ENCODE measurements at regions not wholly inside any gene's neighbourhood (a gene's known extent, or its start where the extent isn't known, plus 50 kb on each side); places are given as distances from the start of the nearest gene placed in this dataset.

DNA sequence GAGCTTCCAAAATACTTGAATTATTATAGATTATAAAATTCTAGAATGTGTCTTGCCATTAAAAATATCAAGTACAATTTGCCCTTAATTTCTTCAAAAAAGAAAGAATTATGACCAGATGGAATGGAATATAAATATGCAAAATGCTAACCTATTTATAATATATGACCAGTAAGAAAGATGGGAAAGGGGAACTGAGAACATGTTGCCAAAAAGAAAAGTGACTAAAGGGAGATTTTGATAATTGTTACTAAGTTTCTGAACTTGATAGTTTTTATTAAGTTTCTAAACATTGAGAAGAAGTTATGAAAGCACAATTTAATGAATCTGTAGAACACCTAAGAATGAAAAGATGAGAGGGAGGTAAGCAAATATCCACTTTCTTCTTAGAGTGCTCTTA is 188.4 kb upstream of the NR4A3 start:
- no peaks in the 10 kb centered on the region for H3K27me3 ChIP-seq (ENCODE audit: control insufficient read depth, insufficient read depth, low read length)
- H3K79me2 ChIP-seq = no peaks in the 10 kb centered on the region
- H3K9me3 ChIP-seq (ENCODE audit: control insufficient read depth, low read length) = no peaks in the 10 kb centered on the region
- H3K4me1 ChIP-seq = no peaks in the 10 kb centered on the region
- H3K36me3 ChIP-seq (ENCODE audit: control insufficient read depth, insufficient read depth, low read length) = no peaks in the 10 kb centered on the region
- no peak overlapping the region for H3K9ac ChIP-seq
- H2AFZ ChIP-seq = no peak overlapping the region
- no peak overlapping the region for H3K4me2 ChIP-seq (ENCODE audit: low read length)
- H3K27ac ChIP-seq = no peak overlapping the region
- TF ChIP-seq, protein P1, sequence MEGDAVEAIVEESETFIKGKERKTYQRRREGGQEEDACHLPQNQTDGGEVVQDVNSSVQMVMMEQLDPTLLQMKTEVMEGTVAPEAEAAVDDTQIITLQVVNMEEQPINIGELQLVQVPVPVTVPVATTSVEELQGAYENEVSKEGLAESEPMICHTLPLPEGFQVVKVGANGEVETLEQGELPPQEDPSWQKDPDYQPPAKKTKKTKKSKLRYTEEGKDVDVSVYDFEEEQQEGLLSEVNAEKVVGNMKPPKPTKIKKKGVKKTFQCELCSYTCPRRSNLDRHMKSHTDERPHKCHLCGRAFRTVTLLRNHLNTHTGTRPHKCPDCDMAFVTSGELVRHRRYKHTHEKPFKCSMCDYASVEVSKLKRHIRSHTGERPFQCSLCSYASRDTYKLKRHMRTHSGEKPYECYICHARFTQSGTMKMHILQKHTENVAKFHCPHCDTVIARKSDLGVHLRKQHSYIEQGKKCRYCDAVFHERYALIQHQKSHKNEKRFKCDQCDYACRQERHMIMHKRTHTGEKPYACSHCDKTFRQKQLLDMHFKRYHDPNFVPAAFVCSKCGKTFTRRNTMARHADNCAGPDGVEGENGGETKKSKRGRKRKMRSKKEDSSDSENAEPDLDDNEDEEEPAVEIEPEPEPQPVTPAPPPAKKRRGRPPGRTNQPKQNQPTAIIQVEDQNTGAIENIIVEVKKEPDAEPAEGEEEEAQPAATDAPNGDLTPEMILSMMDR (IDR thresholded peaks at IDR 0.05) = no peak
- no peak overlapping the region for H3K4me3 ChIP-seq (ENCODE audit: low read depth, low read length)

DNA sequence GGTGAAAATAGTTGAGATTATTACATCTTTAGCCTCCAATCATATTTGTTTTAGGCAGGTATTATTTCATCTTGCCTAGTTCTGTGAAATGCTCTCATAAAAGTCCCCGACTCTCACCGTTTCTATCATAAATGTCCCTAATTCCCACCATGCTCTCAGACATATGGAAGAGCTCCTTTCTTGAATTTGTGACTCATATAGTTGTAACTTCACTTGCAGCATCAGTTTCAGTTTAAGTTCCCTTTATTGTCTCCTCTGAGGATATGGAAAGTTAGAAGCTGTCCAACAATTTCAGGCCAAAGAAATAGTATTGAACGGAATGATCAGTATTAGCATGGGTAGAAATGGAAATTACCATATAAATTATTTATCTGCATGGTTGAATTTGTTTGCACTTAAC is 187.5 kb upstream of the NR4A3 start:
- no peak overlapping the region for H3K4me2 ChIP-seq (ENCODE audit: low read length)
- H3K4me1 ChIP-seq = no peaks in the 10 kb centered on the region
- TF ChIP-seq, protein P1 (IDR thresholded peaks at IDR 0.05) = no peak
- no peak overlapping the region for H3K9ac ChIP-seq
- no peaks in the 10 kb centered on the region for H3K79me2 ChIP-seq
- no peak overlapping the region for H3K4me3 ChIP-seq (ENCODE audit: low read depth, low read length)
- no peaks in the 10 kb centered on the region for H3K9me3 ChIP-seq (ENCODE audit: control insufficient read depth, low read length)
- H2AFZ ChIP-seq = no peak overlapping the region
- no peak overlapping the region for H3K27ac ChIP-seq
- H3K27me3 ChIP-seq (ENCODE audit: control insufficient read depth, insufficient read depth, low read length) = no peaks in the 10 kb centered on the region
- no peaks in the 10 kb centered on the region for H3K36me3 ChIP-seq (ENCODE audit: control insufficient read depth, insufficient read depth, low read length)

DNA sequence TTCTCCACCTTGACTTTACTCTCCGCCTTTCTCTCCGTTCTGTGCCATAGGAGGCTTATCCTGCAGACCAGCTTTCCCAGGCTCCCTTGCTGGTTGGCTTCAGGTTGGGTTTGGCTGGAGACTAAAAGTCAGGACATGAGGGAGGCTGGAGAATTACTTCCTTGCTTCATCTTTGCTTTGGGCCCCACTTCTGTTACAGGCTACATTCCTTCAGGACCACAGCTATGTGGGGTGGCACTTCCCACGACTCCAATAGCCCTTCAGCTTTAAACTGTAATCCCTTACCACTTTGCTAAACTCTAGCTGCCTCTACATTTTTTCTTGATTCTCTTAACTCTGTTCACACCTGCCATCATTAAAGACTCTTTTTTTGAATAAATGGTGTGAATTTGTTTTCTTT is 186.7 kb upstream of the NR4A3 start:
- Histone ChIP-seq H3K4me2 (ENCODE audit: low read length) (no peak overlapping the region), H3K27me3 (ENCODE audit: control insufficient read depth, insufficient read depth, low read length) (no peaks in the 10 kb centered on the region), H3K4me1 (no peaks in the 10 kb centered on the region), H3K27ac (no peak overlapping the region), H3K4me3 (ENCODE audit: low read depth, low read length) (no peak overlapping the region), H3K36me3 (ENCODE audit: control insufficient read depth, insufficient read depth, low read length) (no peaks in the 10 kb centered on the region), H3K9ac (no peak overlapping the region), H2AFZ (no peak overlapping the region), H3K79me2 (no peaks in the 10 kb centered on the region), H3K9me3 (ENCODE audit: control insufficient read depth, low read length) (no peaks in the 10 kb centered on the region)
- TF ChIP-seq, protein P1 (IDR thresholded peaks at IDR 0.05) = no peak

DNA sequence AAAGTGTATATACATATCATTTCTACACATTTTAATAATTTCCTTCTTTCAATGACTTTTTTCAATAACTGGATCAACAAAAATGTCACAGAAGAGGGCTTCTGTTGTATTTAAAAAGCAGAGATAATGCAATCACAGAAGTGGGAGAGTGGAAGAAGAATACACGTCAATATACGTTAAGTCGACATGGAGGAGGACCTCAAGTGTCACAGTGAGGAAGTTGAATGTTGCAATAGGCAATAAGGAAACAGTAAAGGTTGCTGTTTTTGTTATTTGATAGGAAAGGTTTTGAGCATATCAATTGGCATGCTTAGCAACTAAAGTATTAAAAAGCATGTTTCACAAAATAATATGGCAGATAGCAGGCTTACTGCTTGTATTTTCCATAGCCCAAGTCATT is 184.0 kb upstream of the NR4A3 start:
- Histone ChIP-seq H2AFZ (no peak overlapping the region), H3K27ac (no peak overlapping the region), H3K36me3 (ENCODE audit: control insufficient read depth, insufficient read depth, low read length) (no peaks in the 10 kb centered on the region), H3K27me3 (ENCODE audit: control insufficient read depth, insufficient read depth, low read length) (no peaks in the 10 kb centered on the region), H3K4me3 (ENCODE audit: low read depth, low read length) (no peak overlapping the region), H3K9ac (no peak overlapping the region), H3K4me2 (ENCODE audit: low read length) (no peak overlapping the region), H3K4me1 (no peaks in the 10 kb centered on the region), H3K9me3 (ENCODE audit: control insufficient read depth, low read length) (no peaks in the 10 kb centered on the region), H3K79me2 (no peaks in the 10 kb centered on the region)
- TF ChIP-seq, protein P1 (IDR thresholded peaks at IDR 0.05) = no peak

DNA sequence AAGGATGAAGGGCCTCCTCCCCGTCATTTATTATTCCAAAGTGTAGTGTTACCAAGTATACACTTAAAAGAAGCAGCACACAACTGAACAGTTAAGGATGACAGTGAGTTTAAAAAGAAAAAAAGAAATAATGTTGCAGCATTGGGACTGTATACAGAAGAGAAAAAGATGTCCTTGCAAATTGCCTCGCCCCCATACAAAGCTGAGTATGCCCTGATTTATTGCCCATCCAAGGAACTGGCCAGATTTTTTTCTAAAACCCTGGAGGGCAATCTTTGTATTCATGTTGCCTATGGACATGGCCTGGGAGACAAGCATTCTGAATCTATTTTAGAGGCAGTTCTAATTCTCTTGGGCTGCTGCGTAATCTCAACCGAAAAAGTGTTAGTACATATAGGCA is 182.7 kb upstream of the NR4A3 start:
- no peaks in the 10 kb centered on the region for H3K4me1 ChIP-seq
- H2AFZ ChIP-seq = no peak overlapping the region
- H3K9ac ChIP-seq = no peak overlapping the region
- H3K27me3 ChIP-seq (ENCODE audit: control insufficient read depth, insufficient read depth, low read length) = no peaks in the 10 kb centered on the region
- H3K27ac ChIP-seq = no peak overlapping the region
- no peaks in the 10 kb centered on the region for H3K36me3 ChIP-seq (ENCODE audit: control insufficient read depth, insufficient read depth, low read length)
- no peaks in the 10 kb centered on the region for H3K9me3 ChIP-seq (ENCODE audit: control insufficient read depth, low read length)
- no peak overlapping the region for H3K4me3 ChIP-seq (ENCODE audit: low read depth, low read length)
- TF ChIP-seq, protein P1 (IDR thresholded peaks at IDR 0.05) = no peak
- H3K4me2 ChIP-seq (ENCODE audit: low read length) = no peak overlapping the region
- H3K79me2 ChIP-seq = no peaks in the 10 kb centered on the region

All from parathyroid adenoma (tissue), 2 donors.